HCT116 (cell line): ENCODE measurements at regions not wholly inside any gene's neighbourhood (a gene's known extent, or its start where the extent isn't known, plus 50 kb on each side); places are given as distances from the start of the nearest gene placed in this dataset.

Experiments used
- EGR1 ChIP-seq: IDR thresholded peaks from 2 replicates; pipeline ENCODE4 v1.6.1; 2012; ENCODE audit warnings: low read depth
- EZH2 ChIP-seq: fragments of 200-600 bp; sonication (generic); IDR thresholded peaks from 2 replicates; pipeline ENCODE4 v1.6.1; 2017; ENCODE audit warnings: antibody characterized with exemption, mixed run types
- EZH2phosphoT487 ChIP-seq: fragments of 200-600 bp; IDR thresholded peaks from 2 replicates; pipeline ENCODE4 v1.6.1; 2018; ENCODE audit warnings: antibody characterized with exemption, borderline replicate concordance
- JUND ChIP-seq: IDR thresholded peaks from 2 replicates; pipeline ENCODE4 v1.6.1; 2012
- POLR2AphosphoS5 ChIP-seq: IDR thresholded peaks from 2 replicates; pipeline ENCODE4 v1.6.1; 2011; ENCODE audit warnings: mild to moderate bottlenecking, low read depth, low read length, moderate library complexity
- REST ChIP-seq: IDR thresholded peaks from 2 replicates; pipeline ENCODE4 v1.6.1; 2012; ENCODE audit warnings: low read depth
- SIN3A ChIP-seq: IDR thresholded peaks from 2 replicates; pipeline ENCODE4 v1.6.1; 2012; ENCODE audit warnings: low read depth
- SRF ChIP-seq: IDR thresholded peaks from 2 replicates; pipeline ENCODE4 v1.6.1; 2012; ENCODE audit warnings: low read depth
- ZBTB33 ChIP-seq: IDR thresholded peaks from 2 replicates; pipeline ENCODE4 v1.6.1; 2011; ENCODE audit warnings: mild to moderate bottlenecking, low read length, moderate library complexity; ENCODE audit not compliant: insufficient replicate concordance; ENCODE audit errors: extremely low read depth
- ZNF274 ChIP-seq: fragments of 200-500 bp; sonication (Bioruptor generic); IDR thresholded peaks from 2 replicates; pipeline ENCODE4 v1.6.1; 2014; ENCODE audit warnings: mild to moderate bottlenecking, low read depth, low read length, inconsistent platforms
- TF ChIP-seq, protein P1 (sequence below): IDR thresholded peaks from 2 replicates; pipeline ENCODE4 v1.6.1; 2012

DNA sequence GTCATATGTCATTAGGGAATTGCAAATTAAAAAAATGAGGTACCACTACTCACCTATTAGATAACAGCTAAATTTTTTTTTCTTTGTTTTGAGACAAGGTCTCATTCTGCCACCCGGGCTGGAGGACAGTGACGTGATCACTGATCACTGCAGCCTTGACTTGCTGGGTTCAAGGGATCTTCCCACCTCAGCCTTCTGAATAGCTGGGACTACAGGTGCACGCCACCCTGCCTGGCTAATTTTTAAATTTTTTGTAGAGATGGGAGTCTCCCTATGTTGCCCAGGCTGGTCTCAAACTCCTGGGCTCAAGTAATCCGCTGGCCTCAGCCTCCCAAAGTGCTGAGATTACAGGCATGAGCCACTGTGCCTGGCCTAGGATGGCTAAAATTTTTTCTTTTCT is 57.1 kb upstream of the NCOA3 start (continued):
- TF ChIP-seq REST (no peak), EZH2phosphoT487 (no peak), SIN3A (no peak), ZNF274 (no peak), EGR1 (no peak), JUND (no peak), SRF (no peak), EZH2 (no peak), ZBTB33 (no peak), POLR2AphosphoS5 (no peak)
- TF ChIP-seq, protein P1, sequence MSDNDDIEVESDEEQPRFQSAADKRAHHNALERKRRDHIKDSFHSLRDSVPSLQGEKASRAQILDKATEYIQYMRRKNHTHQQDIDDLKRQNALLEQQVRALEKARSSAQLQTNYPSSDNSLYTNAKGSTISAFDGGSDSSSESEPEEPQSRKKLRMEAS = no peak
- TF ChIP-seq, all 23 proteins: peak for 0
